DND-41 (cell line): ENCODE measurements at regions not wholly inside any gene's neighbourhood (a gene's known extent, or its start where the extent isn't known, plus 50 kb on each side); places are given as distances from the start of the nearest gene placed in this dataset.

Experiments used
- ATAC-seq: fragments of 200-7000 bp; cut with Tn5 transposase; 3 replicates; pipeline ENCODE4 v1.9.1; 2021; ENCODE audit warnings: low read depth; ENCODE audit not compliant: insufficient read depth
- DNase-seq: peaks from one replicate; pipeline ENCODE4 v3.0.0-alpha.2; 2020
- H2AFZ ChIP-seq: 2 replicates; pipeline ENCODE4 v1.6.0; 2012; ENCODE audit warnings: low read depth, low read length
- H3K27ac ChIP-seq: 2 replicates; pipeline ENCODE4 v1.5.1; 2012; ENCODE audit warnings: low read length, inconsistent platforms
- H3K27me3 ChIP-seq: fragments of 200-600 bp; sonication (generic); 2 replicates; pipeline ENCODE4 v1.6.0; 2012; ENCODE audit warnings: low read length, mild to moderate bottlenecking, inconsistent platforms; ENCODE audit not compliant: insufficient read depth, poor library complexity
- H3K36me3 ChIP-seq: 2 replicates; pipeline ENCODE4 v1.5.1; 2012; ENCODE audit warnings: low read length, inconsistent platforms; ENCODE audit not compliant: insufficient read depth
- H3K4me1 ChIP-seq: 2 replicates; pipeline ENCODE4 v1.5.1; 2012; ENCODE audit warnings: mild to moderate bottlenecking, low read length; ENCODE audit not compliant: insufficient read depth
- H3K4me2 ChIP-seq: 2 replicates; pipeline ENCODE4 v1.6.0; 2012; ENCODE audit warnings: mild to moderate bottlenecking, moderate library complexity, low read length, inconsistent platforms; ENCODE audit not compliant: insufficient read depth
- H3K4me3 ChIP-seq, 2 experiments: fragments of 200-600 bp in 1 of 2; shearing (Covaris generic) in 1 of 2; 2 replicates each; pipeline ENCODE4 v1.5.1; 2012 to 2016; ENCODE audit warnings: inconsistent platforms in 2 of 2, low read length in 2 of 2, mild to moderate bottlenecking in 2 of 2, low read depth in 1 of 2, moderate library complexity in 1 of 2
- H3K79me2 ChIP-seq: 2 replicates; pipeline ENCODE4 v1.6.0; 2012; ENCODE audit warnings: low read length, inconsistent platforms; ENCODE audit not compliant: insufficient read depth
- H3K9ac ChIP-seq: 2 replicates; pipeline ENCODE4 v1.6.0; 2012; ENCODE audit warnings: low read depth, mild to moderate bottlenecking, inconsistent platforms, low read length, moderate library complexity
- H3K9me3 ChIP-seq: 2 replicates; pipeline ENCODE4 v1.5.1; 2012; ENCODE audit warnings: low read length, moderate library complexity, mild to moderate bottlenecking, inconsistent platforms; ENCODE audit not compliant: insufficient read depth, severe bottlenecking
- H4K20me1 ChIP-seq: 2 replicates; pipeline ENCODE4 v1.6.0; 2012; ENCODE audit warnings: low read length; ENCODE audit not compliant: insufficient read depth
- CTCF ChIP-seq: IDR thresholded peaks from 2 replicates; pipeline ENCODE4 v1.5.1; 2012; ENCODE audit warnings: borderline replicate concordance, low read length, moderate library complexity, mild to moderate bottlenecking; ENCODE audit not compliant: poor library complexity, severe bottlenecking; ENCODE audit errors: extremely low read depth
- EZH2 ChIP-seq: IDR thresholded peaks from 3 replicates; pipeline ENCODE4 v1.6.1; 2012; ENCODE audit warnings: borderline replicate concordance, low read depth, mild to moderate bottlenecking, moderate library complexity, low read length, inconsistent platforms; ENCODE audit not compliant: severe bottlenecking

- Histone ChIP-seq H2AFZ (no peak overlapping the region), H4K20me1 (no peaks in the 10 kb centered on the region), H3K4me3 (no peak overlapping the region), H3K36me3 (no peaks in the 10 kb centered on the region), H3K4me1 (peaks cover 28% of the 10 kb centered on the region), H3K4me2 (no peak overlapping the region), H3K9ac (no peak overlapping the region), H3K79me2 (no peaks in the 10 kb centered on the region), H3K27ac (no peak overlapping the region), H3K27me3 (no peaks in the 10 kb centered on the region), H3K9me3 (no peaks in the 10 kb centered on the region)
- no peak for DNase-seq
- TF ChIP-seq EZH2 (no peak), CTCF (no peak)
- no peak for ATAC-seq
Observed at GRCh38 chr12:75717902-75718301, 206.5 kb upstream of the KRR1 start.

GRCh38 chr12:75716291-75717025, 205.0 kb upstream of the KRR1 start:
- Histone ChIP-seq H4K20me1 (no peaks in the 10 kb centered on the region), H3K4me1 (peaks cover 26% of the 10 kb centered on the region), H3K9me3 (no peaks in the 10 kb centered on the region), H3K9ac (no peak overlapping the region), H2AFZ (no peak overlapping the region; the same call in 1 of the 2 replicates), H3K36me3 (no peaks in the 10 kb centered on the region), H3K4me3 (no peak overlapping the region), H3K27ac (no peak overlapping the region), H3K4me2 (no peak overlapping the region), H3K79me2 (no peaks in the 10 kb centered on the region), H3K27me3 (no peaks in the 10 kb centered on the region)
- DNase-seq (no peak), ATAC-seq (no peak)
- TF ChIP-seq CTCF (no peak), EZH2 (no peak)

- no peak overlapping the region for H3K4me2 ChIP-seq
Observed at GRCh38 chr12:75715682-75716081, 204.3 kb upstream of the KRR1 start.

More at GRCh38 chr12:75715682-75716081, 204.3 kb upstream of the KRR1 start:
- no peaks in the 10 kb centered on the region for H3K27me3 ChIP-seq
- no peak overlapping the region for H2AFZ ChIP-seq
- no peak overlapping the region for H3K4me3 ChIP-seq
- no peak for DNase-seq
- no peak for ATAC-seq
- H3K9ac ChIP-seq, result no peak overlapping the region
- no peaks in the 10 kb centered on the region for H3K36me3 ChIP-seq
- peaks cover 18% of the 10 kb centered on the region for H3K4me1 ChIP-seq
- TF ChIP-seq EZH2 (no peak), CTCF (no peak)
- H4K20me1 ChIP-seq, result no peaks in the 10 kb centered on the region
- H3K79me2 ChIP-seq, result no peaks in the 10 kb centered on the region
- no peak overlapping the region for H3K27ac ChIP-seq
- no peaks in the 10 kb centered on the region for H3K9me3 ChIP-seq
